IMR-90 (cell line): ENCODE measurements at regions not wholly inside any gene's neighbourhood (a gene's known extent, or its start where the extent isn't known, plus 50 kb on each side); places are given as distances from the start of the nearest gene placed in this dataset.

Experiments used
- CEBPB ChIP-seq: IDR thresholded peaks from 2 replicates; pipeline ENCODE4 v1.6.1; 2012; ENCODE audit warnings: low read depth, low read length, improper control_type of control experiment
- FOS ChIP-seq: fragments of 150-350 bp; IDR thresholded peaks from 2 replicates; pipeline ENCODE4 v1.6.1; 2016; ENCODE audit warnings: low read depth, low read length
- MAFK ChIP-seq: IDR thresholded peaks from 2 replicates; pipeline ENCODE4 v1.6.1; 2012; ENCODE audit warnings: low read depth, low read length, improper control_type of control experiment
- MXI1 ChIP-seq: IDR thresholded peaks from 2 replicates; pipeline ENCODE4 v1.6.1; 2012; ENCODE audit warnings: low read depth, mild to moderate bottlenecking, low read length, moderate library complexity, borderline replicate concordance
- POLR2A ChIP-seq: IDR thresholded peaks from 2 replicates; pipeline ENCODE4 v1.6.1; 2012; ENCODE audit warnings: mild to moderate bottlenecking, low read depth, low read length
- RAD21 ChIP-seq: IDR thresholded peaks from 2 replicates; pipeline ENCODE4 v1.6.1; 2012; ENCODE audit warnings: low read length, improper control_type of control experiment
- RFX5 ChIP-seq: IDR thresholded peaks from 2 replicates; pipeline ENCODE4 v1.8.0; 2012; ENCODE audit warnings: low read depth, mild to moderate bottlenecking, low read length, moderate library complexity
- SMC3 ChIP-seq: fragments of 150-350 bp; IDR thresholded peaks from 2 replicates; pipeline ENCODE4 v1.6.1; 2016; ENCODE audit warnings: low read depth, mild to moderate bottlenecking, antibody characterized with exemption, low read length, moderate library complexity
- TF ChIP-seq, protein P1 (sequence below): conservative IDR thresholded peaks from 2 replicates; pipeline ENCODE4 v1.5.1; 2012; ENCODE audit warnings: mild to moderate bottlenecking, low read depth, low read length, improper control_type of control experiment

DNA sequence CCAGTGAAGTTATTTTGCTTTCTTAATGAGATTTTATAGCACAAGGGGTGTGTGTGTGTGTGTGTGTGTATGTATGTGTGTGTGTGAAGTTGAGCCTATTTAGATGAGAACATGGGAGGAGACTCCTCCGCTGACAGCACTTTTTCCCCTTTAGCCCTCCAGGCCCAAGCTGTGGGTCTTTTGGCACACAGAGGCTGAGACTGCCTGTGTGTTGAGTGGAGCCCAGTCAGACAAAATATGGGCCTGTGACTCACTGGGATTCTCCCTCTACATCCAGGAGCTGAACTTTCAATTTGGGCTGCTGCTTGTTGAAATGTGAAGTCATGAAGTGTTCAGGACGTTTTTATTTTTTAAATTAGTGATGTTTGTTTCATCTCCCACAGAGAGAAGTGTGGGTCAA, 108.0 kb downstream of the MFSD1 start:
- TF ChIP-seq CEBPB (no peak), MAFK (no peak), SMC3 (no peak), FOS (no peak), RAD21 (no peak), MXI1 (no peak), POLR2A (no peak), RFX5 (no peak)
- TF ChIP-seq, protein P1, sequence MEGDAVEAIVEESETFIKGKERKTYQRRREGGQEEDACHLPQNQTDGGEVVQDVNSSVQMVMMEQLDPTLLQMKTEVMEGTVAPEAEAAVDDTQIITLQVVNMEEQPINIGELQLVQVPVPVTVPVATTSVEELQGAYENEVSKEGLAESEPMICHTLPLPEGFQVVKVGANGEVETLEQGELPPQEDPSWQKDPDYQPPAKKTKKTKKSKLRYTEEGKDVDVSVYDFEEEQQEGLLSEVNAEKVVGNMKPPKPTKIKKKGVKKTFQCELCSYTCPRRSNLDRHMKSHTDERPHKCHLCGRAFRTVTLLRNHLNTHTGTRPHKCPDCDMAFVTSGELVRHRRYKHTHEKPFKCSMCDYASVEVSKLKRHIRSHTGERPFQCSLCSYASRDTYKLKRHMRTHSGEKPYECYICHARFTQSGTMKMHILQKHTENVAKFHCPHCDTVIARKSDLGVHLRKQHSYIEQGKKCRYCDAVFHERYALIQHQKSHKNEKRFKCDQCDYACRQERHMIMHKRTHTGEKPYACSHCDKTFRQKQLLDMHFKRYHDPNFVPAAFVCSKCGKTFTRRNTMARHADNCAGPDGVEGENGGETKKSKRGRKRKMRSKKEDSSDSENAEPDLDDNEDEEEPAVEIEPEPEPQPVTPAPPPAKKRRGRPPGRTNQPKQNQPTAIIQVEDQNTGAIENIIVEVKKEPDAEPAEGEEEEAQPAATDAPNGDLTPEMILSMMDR: no peak
